SK-N-SH treated with all-trans-retinoic acid at 6 μM for 48 hours (cell line): ENCODE measurements at regions not wholly inside any gene's neighbourhood (a gene's known extent, or its start where the extent isn't known, plus 50 kb on each side); places are given as distances from the start of the nearest gene placed in this dataset.

Experiments
- ATAC-seq: fragments of 200-7000 bp; cut with Tn5 transposase; 3 replicates; pipeline ENCODE4 v1.9.1; 2020; ENCODE audit warnings: mild to moderate bottlenecking, moderate library complexity
- ARNTL ChIP-seq: fragments of 450-650 bp; formaldehyde crosslinking; IDR thresholded peaks from 2 replicates; pipeline ENCODE4 v1.5.0; 2020; ENCODE audit warnings: low read depth, mild to moderate bottlenecking, moderate library complexity, borderline replicate concordance
- BACH2 ChIP-seq: fragments of 250-450 bp; sonication (Bioruptor Pico); IDR thresholded peaks from 2 replicates; pipeline ENCODE4 v1.9.0; 2021; ENCODE audit warnings: mild to moderate bottlenecking, borderline replicate concordance
- CSDC2 ChIP-seq: fragments of 250-450 bp; sonication (Bioruptor Pico); IDR thresholded peaks from 2 replicates; pipeline ENCODE4 v1.5.0; 2020; ENCODE audit warnings: mild to moderate bottlenecking, moderate library complexity
- GLIS3 ChIP-seq: fragments of 250-450 bp; sonication (Bioruptor Pico); IDR thresholded peaks from 2 replicates; pipeline ENCODE4 v1.5.0; 2020; ENCODE audit warnings: mild to moderate bottlenecking, moderate library complexity
- ISL1 ChIP-seq: fragments of 250-450 bp; sonication (Bioruptor Pico); IDR thresholded peaks from 2 replicates; pipeline ENCODE4 v2.1.2; 2022; ENCODE audit warnings: mild to moderate bottlenecking, moderate library complexity
- OSR1 ChIP-seq: fragments of 250-450 bp; sonication (Bioruptor Pico); IDR thresholded peaks from 2 replicates; pipeline ENCODE4 v1.8.0; 2022; ENCODE audit warnings: moderate library complexity, mild to moderate bottlenecking, inconsistent platforms
- PPARA ChIP-seq: fragments of 250-450 bp; sonication (Bioruptor Pico); IDR thresholded peaks from 2 replicates; pipeline ENCODE4 v1.5.0; 2020; ENCODE audit warnings: mild to moderate bottlenecking, borderline replicate concordance
- RARB ChIP-seq: fragments of 250-450 bp; sonication (Bioruptor Pico); IDR thresholded peaks from 2 replicates; pipeline ENCODE4 v1.8.0; 2021; ENCODE audit warnings: mild to moderate bottlenecking, moderate library complexity
- SNAI2 ChIP-seq: fragments of 250-450 bp; sonication (Bioruptor Pico); IDR thresholded peaks from 2 replicates; pipeline ENCODE4 v1.5.0; 2020; ENCODE audit warnings: mild to moderate bottlenecking, moderate library complexity
- TCF4 ChIP-seq: fragments of 250-450 bp; sonication (Bioruptor Pico); IDR thresholded peaks from 2 replicates; pipeline ENCODE4 v1.8.0; 2021; ENCODE audit warnings: mild to moderate bottlenecking, moderate library complexity, borderline replicate concordance
- TOX ChIP-seq: fragments of 250-450 bp; sonication (Bioruptor Pico); IDR thresholded peaks from 2 replicates; pipeline ENCODE4 v1.8.0; 2021; ENCODE audit warnings: mild to moderate bottlenecking, moderate library complexity, borderline replicate concordance
- ZC3H10 ChIP-seq: fragments of 250-450 bp; sonication (Bioruptor Pico); IDR thresholded peaks from 2 replicates; pipeline ENCODE4 v1.5.1; 2021; ENCODE audit warnings: mild to moderate bottlenecking, moderate library complexity
- ZFP3 ChIP-seq: fragments of 250-450 bp; sonication (Bioruptor Pico); IDR thresholded peaks from 2 replicates; pipeline ENCODE4 v1.5.0; 2020; ENCODE audit warnings: mild to moderate bottlenecking, moderate library complexity
- ZFP30 ChIP-seq: fragments of 450-650 bp; formaldehyde crosslinking; IDR thresholded peaks from 2 replicates; pipeline ENCODE4 v1.5.0; 2022; ENCODE audit warnings: mild to moderate bottlenecking, moderate library complexity
- ZNF565 ChIP-seq: fragments of 450-650 bp; formaldehyde crosslinking; conservative IDR thresholded peaks from 2 replicates; pipeline ENCODE4 v1.5.0; 2020; ENCODE audit warnings: low read depth, mild to moderate bottlenecking, moderate library complexity
- ZNF70 ChIP-seq: fragments of 450-650 bp; formaldehyde crosslinking; IDR thresholded peaks from 2 replicates; pipeline ENCODE4 v1.5.0; 2020; ENCODE audit warnings: mild to moderate bottlenecking, moderate library complexity
- ZNF8 ChIP-seq: fragments of 450-650 bp; formaldehyde crosslinking; IDR thresholded peaks from 2 replicates; pipeline ENCODE4 v1.5.0; 2020; ENCODE audit warnings: mild to moderate bottlenecking, moderate library complexity
- TF ChIP-seq, protein P1 (sequence below): fragments of 250-450 bp; sonication (Bioruptor Pico); IDR thresholded peaks from 2 replicates; pipeline ENCODE4 v1.8.0; 2021; ENCODE audit warnings: low read depth, mild to moderate bottlenecking, moderate library complexity, borderline replicate concordance
- TF ChIP-seq, protein P2 (sequence below): fragments of 250-450 bp; sonication (Bioruptor Pico); IDR thresholded peaks from 2 replicates; pipeline ENCODE4 v1.5.0; 2020; ENCODE audit warnings: mild to moderate bottlenecking, moderate library complexity
- TF ChIP-seq, protein P3 (sequence below): fragments of 250-450 bp; sonication (Bioruptor Pico); IDR thresholded peaks from 2 replicates; pipeline ENCODE4 v1.5.1; 2020; ENCODE audit warnings: low read depth, mild to moderate bottlenecking, moderate library complexity
- TF ChIP-seq, protein P4 (sequence below): fragments of 250-450 bp; sonication (Bioruptor Pico); IDR thresholded peaks from 2 replicates; pipeline ENCODE4 v1.5.1; 2021; ENCODE audit warnings: mild to moderate bottlenecking, moderate library complexity
- TF ChIP-seq, protein P5 (sequence below): fragments of 250-450 bp; sonication (Bioruptor Pico); IDR thresholded peaks from 2 replicates; pipeline ENCODE4 v1.8.0; 2020; ENCODE audit warnings: mild to moderate bottlenecking, moderate library complexity, borderline replicate concordance

DNA sequence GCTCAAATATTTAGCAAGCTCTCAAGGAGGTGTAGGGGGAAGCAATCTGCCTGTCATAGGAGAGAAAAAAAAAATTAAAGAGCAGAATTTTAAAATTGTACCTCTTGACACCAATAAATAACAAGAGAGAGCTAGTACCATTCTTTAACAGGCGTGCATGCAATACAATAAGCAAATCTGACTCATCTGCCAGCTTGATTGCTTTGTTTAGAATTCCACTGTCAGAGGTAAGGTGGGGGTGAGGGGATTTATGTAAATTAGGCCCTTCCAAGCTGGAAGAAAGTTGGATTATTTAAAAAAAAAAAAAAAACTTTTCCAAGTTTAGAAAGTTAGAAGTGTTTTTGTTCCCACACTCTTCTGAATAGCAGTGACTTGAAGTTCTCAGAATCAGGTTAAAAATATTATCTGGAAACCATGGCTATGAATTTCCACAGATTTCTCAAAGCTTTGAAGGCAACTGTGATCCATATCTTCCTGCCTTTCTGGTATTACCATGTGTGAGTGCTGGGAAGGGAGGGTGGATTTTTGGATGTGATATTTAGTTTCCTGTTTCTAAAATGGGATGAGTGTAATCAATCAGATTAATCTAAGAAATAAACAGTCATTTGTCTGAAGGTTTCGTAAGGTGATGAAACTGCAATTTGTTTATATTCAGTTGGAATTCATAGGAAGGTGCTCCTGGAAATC, 477.5 kb downstream of the TLE4 start:
- TF ChIP-seq ISL1 (CRISPR knock-in tag) (no peak), ZNF70 (CRISPR knock-in tag) (no peak)
- ATAC-seq = no peak

DNA sequence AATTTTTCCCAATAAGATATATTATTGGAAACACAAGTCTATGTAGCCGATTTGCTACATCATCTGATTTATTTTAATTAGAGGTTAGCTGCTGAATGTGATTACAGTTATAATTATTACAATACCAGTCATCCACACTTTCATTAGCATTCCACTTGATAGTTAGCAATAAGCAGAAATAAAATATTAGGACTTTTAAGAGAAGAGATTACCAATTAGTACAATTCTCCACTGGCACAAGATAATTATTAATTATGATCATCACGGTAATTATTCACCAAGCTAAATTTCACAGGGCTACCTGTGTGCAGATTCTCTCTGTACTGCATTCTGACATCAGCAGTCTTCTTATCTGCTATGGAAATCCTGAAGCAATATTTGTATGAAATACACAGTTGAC, 474.7 kb downstream of the TLE4 start:
- no peak for ATAC-seq
- TF ChIP-seq PPARA = no peak
- no peak for TF ChIP-seq ARNTL
- TF ChIP-seq, protein P1, sequence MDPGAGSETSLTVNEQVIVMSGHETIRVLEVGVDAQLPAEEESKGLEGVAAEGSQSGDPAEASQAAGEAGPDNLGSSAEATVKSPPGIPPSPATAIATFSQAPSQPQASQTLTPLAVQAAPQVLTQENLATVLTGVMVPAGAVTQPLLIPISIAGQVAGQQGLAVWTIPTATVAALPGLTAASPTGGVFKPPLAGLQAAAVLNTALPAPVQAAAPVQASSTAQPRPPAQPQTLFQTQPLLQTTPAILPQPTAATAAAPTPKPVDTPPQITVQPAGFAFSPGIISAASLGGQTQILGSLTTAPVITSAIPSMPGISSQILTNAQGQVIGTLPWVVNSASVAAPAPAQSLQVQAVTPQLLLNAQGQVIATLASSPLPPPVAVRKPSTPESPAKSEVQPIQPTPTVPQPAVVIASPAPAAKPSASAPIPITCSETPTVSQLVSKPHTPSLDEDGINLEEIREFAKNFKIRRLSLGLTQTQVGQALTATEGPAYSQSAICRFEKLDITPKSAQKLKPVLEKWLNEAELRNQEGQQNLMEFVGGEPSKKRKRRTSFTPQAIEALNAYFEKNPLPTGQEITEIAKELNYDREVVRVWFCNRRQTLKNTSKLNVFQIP = no peak
- TF ChIP-seq SNAI2 (CRISPR knock-in tag) = no peak
- TF ChIP-seq, protein P2, sequence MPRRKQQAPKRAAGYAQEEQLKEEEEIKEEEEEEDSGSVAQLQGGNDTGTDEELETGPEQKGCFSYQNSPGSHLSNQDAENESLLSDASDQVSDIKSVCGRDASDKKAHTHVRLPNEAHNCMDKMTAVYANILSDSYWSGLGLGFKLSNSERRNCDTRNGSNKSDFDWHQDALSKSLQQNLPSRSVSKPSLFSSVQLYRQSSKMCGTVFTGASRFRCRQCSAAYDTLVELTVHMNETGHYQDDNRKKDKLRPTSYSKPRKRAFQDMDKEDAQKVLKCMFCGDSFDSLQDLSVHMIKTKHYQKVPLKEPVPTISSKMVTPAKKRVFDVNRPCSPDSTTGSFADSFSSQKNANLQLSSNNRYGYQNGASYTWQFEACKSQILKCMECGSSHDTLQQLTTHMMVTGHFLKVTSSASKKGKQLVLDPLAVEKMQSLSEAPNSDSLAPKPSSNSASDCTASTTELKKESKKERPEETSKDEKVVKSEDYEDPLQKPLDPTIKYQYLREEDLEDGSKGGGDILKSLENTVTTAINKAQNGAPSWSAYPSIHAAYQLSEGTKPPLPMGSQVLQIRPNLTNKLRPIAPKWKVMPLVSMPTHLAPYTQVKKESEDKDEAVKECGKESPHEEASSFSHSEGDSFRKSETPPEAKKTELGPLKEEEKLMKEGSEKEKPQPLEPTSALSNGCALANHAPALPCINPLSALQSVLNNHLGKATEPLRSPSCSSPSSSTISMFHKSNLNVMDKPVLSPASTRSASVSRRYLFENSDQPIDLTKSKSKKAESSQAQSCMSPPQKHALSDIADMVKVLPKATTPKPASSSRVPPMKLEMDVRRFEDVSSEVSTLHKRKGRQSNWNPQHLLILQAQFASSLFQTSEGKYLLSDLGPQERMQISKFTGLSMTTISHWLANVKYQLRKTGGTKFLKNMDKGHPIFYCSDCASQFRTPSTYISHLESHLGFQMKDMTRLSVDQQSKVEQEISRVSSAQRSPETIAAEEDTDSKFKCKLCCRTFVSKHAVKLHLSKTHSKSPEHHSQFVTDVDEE (CRISPR knock-in tag) = no peak
- TF ChIP-seq OSR1 (CRISPR knock-in tag) = no peak
- TF ChIP-seq ZNF8 (CRISPR knock-in tag) = no peak
- no peak for TF ChIP-seq ZFP3 (CRISPR knock-in tag)
- TF ChIP-seq ZNF70 (CRISPR knock-in tag) = no peak
- no peak for TF ChIP-seq ZNF565 (CRISPR knock-in tag)
- TF ChIP-seq, protein P3, sequence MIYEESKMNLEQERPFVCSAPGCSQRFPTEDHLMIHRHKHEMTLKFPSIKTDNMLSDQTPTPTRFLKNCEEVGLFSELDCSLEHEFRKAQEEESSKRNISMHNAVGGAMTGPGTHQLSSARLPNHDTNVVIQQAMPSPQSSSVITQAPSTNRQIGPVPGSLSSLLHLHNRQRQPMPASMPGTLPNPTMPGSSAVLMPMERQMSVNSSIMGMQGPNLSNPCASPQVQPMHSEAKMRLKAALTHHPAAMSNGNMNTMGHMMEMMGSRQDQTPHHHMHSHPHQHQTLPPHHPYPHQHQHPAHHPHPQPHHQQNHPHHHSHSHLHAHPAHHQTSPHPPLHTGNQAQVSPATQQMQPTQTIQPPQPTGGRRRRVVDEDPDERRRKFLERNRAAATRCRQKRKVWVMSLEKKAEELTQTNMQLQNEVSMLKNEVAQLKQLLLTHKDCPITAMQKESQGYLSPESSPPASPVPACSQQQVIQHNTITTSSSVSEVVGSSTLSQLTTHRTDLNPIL = no peak
- no peak for TF ChIP-seq TCF4
- TF ChIP-seq RARB (CRISPR knock-in tag) = no peak
- no peak for TF ChIP-seq TOX
- no peak for TF ChIP-seq ZFP30 (CRISPR knock-in tag)
- TF ChIP-seq, protein P4, sequence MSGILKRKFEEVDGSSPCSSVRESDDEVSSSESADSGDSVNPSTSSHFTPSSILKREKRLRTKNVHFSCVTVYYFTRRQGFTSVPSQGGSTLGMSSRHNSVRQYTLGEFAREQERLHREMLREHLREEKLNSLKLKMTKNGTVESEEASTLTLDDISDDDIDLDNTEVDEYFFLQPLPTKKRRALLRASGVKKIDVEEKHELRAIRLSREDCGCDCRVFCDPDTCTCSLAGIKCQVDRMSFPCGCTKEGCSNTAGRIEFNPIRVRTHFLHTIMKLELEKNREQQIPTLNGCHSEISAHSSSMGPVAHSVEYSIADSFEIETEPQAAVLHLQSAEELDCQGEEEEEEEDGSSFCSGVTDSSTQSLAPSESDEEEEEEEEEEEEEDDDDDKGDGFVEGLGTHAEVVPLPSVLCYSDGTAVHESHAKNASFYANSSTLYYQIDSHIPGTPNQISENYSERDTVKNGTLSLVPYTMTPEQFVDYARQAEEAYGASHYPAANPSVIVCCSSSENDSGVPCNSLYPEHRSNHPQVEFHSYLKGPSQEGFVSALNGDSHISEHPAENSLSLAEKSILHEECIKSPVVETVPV (CRISPR knock-in tag) = no peak
- TF ChIP-seq BACH2 (CRISPR knock-in tag) = no peak
- TF ChIP-seq CSDC2 (CRISPR knock-in tag) = no peak
- TF ChIP-seq, protein P5, sequence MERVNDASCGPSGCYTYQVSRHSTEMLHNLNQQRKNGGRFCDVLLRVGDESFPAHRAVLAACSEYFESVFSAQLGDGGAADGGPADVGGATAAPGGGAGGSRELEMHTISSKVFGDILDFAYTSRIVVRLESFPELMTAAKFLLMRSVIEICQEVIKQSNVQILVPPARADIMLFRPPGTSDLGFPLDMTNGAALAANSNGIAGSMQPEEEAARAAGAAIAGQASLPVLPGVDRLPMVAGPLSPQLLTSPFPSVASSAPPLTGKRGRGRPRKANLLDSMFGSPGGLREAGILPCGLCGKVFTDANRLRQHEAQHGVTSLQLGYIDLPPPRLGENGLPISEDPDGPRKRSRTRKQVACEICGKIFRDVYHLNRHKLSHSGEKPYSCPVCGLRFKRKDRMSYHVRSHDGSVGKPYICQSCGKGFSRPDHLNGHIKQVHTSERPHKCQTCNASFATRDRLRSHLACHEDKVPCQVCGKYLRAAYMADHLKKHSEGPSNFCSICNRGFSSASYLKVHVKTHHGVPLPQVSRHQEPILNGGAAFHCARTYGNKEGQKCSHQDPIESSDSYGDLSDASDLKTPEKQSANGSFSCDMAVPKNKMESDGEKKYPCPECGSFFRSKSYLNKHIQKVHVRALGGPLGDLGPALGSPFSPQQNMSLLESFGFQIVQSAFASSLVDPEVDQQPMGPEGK (CRISPR knock-in tag) = no peak
- TF ChIP-seq ZC3H10 (CRISPR knock-in tag) = no peak

DNA sequence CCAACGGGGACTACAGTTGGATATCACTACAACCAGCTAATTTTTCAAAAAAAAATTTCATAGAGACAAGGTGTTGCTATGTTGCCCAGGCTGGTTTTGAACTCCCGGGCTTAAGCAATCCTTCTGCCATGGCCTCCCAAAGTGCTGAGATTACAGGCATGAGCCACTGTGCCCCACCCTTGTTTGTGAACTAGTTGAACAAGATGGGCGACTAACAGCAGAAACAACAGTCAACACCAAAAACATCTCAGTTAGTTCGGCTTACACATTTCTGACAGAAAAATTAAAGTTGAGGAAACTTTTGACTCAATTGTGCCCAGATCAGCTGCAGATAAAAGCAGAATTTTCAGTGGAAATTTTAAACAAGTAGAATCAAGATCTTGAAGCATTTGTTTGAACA, 470.1 kb downstream of the TLE4 start:
- ATAC-seq = no peak
- TF ChIP-seq RARB (CRISPR knock-in tag) = no peak
- TF ChIP-seq ZNF70 (CRISPR knock-in tag) = no peak
- no peak for TF ChIP-seq ZFP30 (CRISPR knock-in tag)
- TF ChIP-seq ARNTL = no peak
- no peak for TF ChIP-seq ZNF565 (CRISPR knock-in tag)
- TF ChIP-seq, protein P5 (CRISPR knock-in tag) = no peak
- TF ChIP-seq ISL1 (CRISPR knock-in tag) = no peak
- TF ChIP-seq GLIS3 (CRISPR knock-in tag) = no peak
- TF ChIP-seq, protein P4 (CRISPR knock-in tag) = no peak
- no peak for TF ChIP-seq ZFP3 (CRISPR knock-in tag)
- TF ChIP-seq, protein P1 = no peak
- no peak for TF ChIP-seq CSDC2 (CRISPR knock-in tag)
- no peak for TF ChIP-seq OSR1 (CRISPR knock-in tag)
- no peak for TF ChIP-seq SNAI2 (CRISPR knock-in tag)
